IPS-20b (cell line): ENCODE measurements at regions not wholly inside any gene's neighbourhood (a gene's known extent, or its start where the extent isn't known, plus 50 kb on each side); places are given as distances from the start of the nearest gene placed in this dataset.

Experiments
- H3K27ac ChIP-seq: one replicate; pipeline ENCODE4 v1.5.1; 2013; ENCODE audit warnings: low read length
- H3K27me3 ChIP-seq: 2 replicates; pipeline ENCODE4 v1.6.1; 2013; ENCODE audit warnings: mild to moderate bottlenecking, low read length, inconsistent platforms; ENCODE audit not compliant: insufficient read depth
- H3K36me3 ChIP-seq: 2 replicates; pipeline ENCODE4 v1.6.1; 2013; ENCODE audit warnings: low read depth, mild to moderate bottlenecking, inconsistent platforms, low read length, moderate library complexity; ENCODE audit not compliant: insufficient read depth
- H3K4me1 ChIP-seq: 2 replicates; pipeline ENCODE4 v1.6.1; 2013; ENCODE audit warnings: mild to moderate bottlenecking, control low read depth, inconsistent platforms, low read length, moderate library complexity; ENCODE audit not compliant: insufficient read depth
- H3K4me3 ChIP-seq: 2 replicates; pipeline ENCODE4 v1.5.1; 2013; ENCODE audit warnings: mild to moderate bottlenecking, low read length, inconsistent platforms
- H3K9ac ChIP-seq: 2 replicates; pipeline ENCODE4 v1.6.1; 2013; ENCODE audit warnings: low read depth, mild to moderate bottlenecking, inconsistent platforms, low read length, moderate library complexity
- H3K9me3 ChIP-seq: 2 replicates; pipeline ENCODE4 v1.6.1; 2013; ENCODE audit warnings: mild to moderate bottlenecking, low read depth, low read length, inconsistent platforms; ENCODE audit not compliant: insufficient read depth

GRCh38 chr3:181290941-181291340 is 301.4 kb upstream of the DNAJC19 start:
- Histone ChIP-seq H3K36me3 (no peaks in the 10 kb centered on the region), H3K27ac (no peak overlapping the region), H3K9ac (no peak overlapping the region), H3K4me1 (peaks cover 22% of the 10 kb centered on the region), H3K4me3 (no peak overlapping the region), H3K27me3 (no peaks in the 10 kb centered on the region), H3K9me3 (no peaks in the 10 kb centered on the region)

GRCh38 chr3:181289306-181289705 is 299.8 kb upstream of the DNAJC19 start:
- H3K27me3 ChIP-seq = no peaks in the 10 kb centered on the region
- H3K36me3 ChIP-seq = no peaks in the 10 kb centered on the region

GRCh38 chr3:181288145-181288544 is 298.6 kb upstream of the DNAJC19 start:
- Histone ChIP-seq H3K4me3 (no peak overlapping the region), H3K36me3 (no peaks in the 10 kb centered on the region), H3K27me3 (no peaks in the 10 kb centered on the region), H3K4me1 (peaks cover 22% of the 10 kb centered on the region), H3K27ac (no peak overlapping the region), H3K9ac (no peak overlapping the region), H3K9me3 (no peaks in the 10 kb centered on the region)

More at GRCh38 chr3:181289306-181289705, 299.8 kb upstream of the DNAJC19 start:
- no peaks in the 10 kb centered on the region for H3K9me3 ChIP-seq
- H3K4me1 ChIP-seq = peaks cover 22% of the 10 kb centered on the region
- no peak overlapping the region for H3K9ac ChIP-seq
- no peak overlapping the region for H3K27ac ChIP-seq
- H3K4me3 ChIP-seq = no peak overlapping the region

- Histone ChIP-seq H3K9me3 (no peaks in the 10 kb centered on the region), H3K36me3 (no peaks in the 10 kb centered on the region), H3K4me1 (no peaks in the 10 kb centered on the region), H3K4me3 (no peak overlapping the region), H3K27me3 (no peaks in the 10 kb centered on the region), H3K27ac (no peak overlapping the region), H3K9ac (no peak overlapping the region)
These were observed 289.7 kb upstream of the DNAJC19 start for GRCh38 chr3:181279239-181279565.

GRCh38 chr3:181278468-181279238 is 289.1 kb upstream of the DNAJC19 start:
- no peaks in the 10 kb centered on the region for H3K4me1 ChIP-seq
- H3K36me3 ChIP-seq = no peaks in the 10 kb centered on the region
- no peaks in the 10 kb centered on the region for H3K27me3 ChIP-seq
- H3K4me3 ChIP-seq = no peak overlapping the region
- H3K9me3 ChIP-seq = no peaks in the 10 kb centered on the region
- H3K9ac ChIP-seq = no peak overlapping the region
- no peak overlapping the region for H3K27ac ChIP-seq

- Histone ChIP-seq H3K9me3 (no peaks in the 10 kb centered on the region), H3K9ac (no peak overlapping the region), H3K27me3 (no peaks in the 10 kb centered on the region), H3K4me1 (no peaks in the 10 kb centered on the region), H3K36me3 (no peaks in the 10 kb centered on the region), H3K27ac (no peak overlapping the region), H3K4me3 (no peak overlapping the region)
These were observed 286.9 kb upstream of the DNAJC19 start for GRCh38 chr3:181276358-181276896.

GRCh38 chr3:181274025-181274424 is 284.5 kb upstream of the DNAJC19 start:
- no peak overlapping the region for H3K27ac ChIP-seq
- H3K4me1 ChIP-seq = no peaks in the 10 kb centered on the region
- H3K36me3 ChIP-seq = no peaks in the 10 kb centered on the region
- H3K4me3 ChIP-seq = no peak overlapping the region
- H3K27me3 ChIP-seq = no peaks in the 10 kb centered on the region
- H3K9ac ChIP-seq = no peak overlapping the region
- no peaks in the 10 kb centered on the region for H3K9me3 ChIP-seq

- Histone ChIP-seq H3K27ac (no peak overlapping the region), H3K9ac (no peak overlapping the region), H3K9me3 (no peaks in the 10 kb centered on the region), H3K4me1 (no peaks in the 10 kb centered on the region), H3K4me3 (no peak overlapping the region), H3K36me3 (no peaks in the 10 kb centered on the region), H3K27me3 (no peaks in the 10 kb centered on the region)
These were observed 277.8 kb upstream of the DNAJC19 start for GRCh38 chr3:181267312-181267711.

GRCh38 chr3:181265750-181266333 is 276.3 kb upstream of the DNAJC19 start:
- H3K9ac ChIP-seq = no peak overlapping the region

GRCh38 chr3:181264486-181264885 is 274.9 kb upstream of the DNAJC19 start:
- no peak overlapping the region for H3K27ac ChIP-seq
- no peak overlapping the region for H3K9ac ChIP-seq
- H3K9me3 ChIP-seq = no peaks in the 10 kb centered on the region
- H3K36me3 ChIP-seq = no peaks in the 10 kb centered on the region
- no peak overlapping the region for H3K4me3 ChIP-seq
- H3K4me1 ChIP-seq = no peaks in the 10 kb centered on the region
- H3K27me3 ChIP-seq = no peaks in the 10 kb centered on the region

More at GRCh38 chr3:181265750-181266333, 276.3 kb upstream of the DNAJC19 start:
- H3K36me3 ChIP-seq = no peaks in the 10 kb centered on the region
- H3K27me3 ChIP-seq = no peaks in the 10 kb centered on the region
- no peak overlapping the region for H3K4me3 ChIP-seq
- H3K27ac ChIP-seq = no peak overlapping the region
- H3K4me1 ChIP-seq = no peaks in the 10 kb centered on the region
- H3K9me3 ChIP-seq = no peaks in the 10 kb centered on the region

GRCh38 chr3:181253796-181254195 is 264.3 kb upstream of the DNAJC19 start:
- Histone ChIP-seq H3K9ac (no peak overlapping the region), H3K27ac (no peak overlapping the region), H3K4me3 (no peak overlapping the region), H3K9me3 (no peaks in the 10 kb centered on the region), H3K27me3 (no peaks in the 10 kb centered on the region), H3K4me1 (peaks cover 16% of the 10 kb centered on the region), H3K36me3 (no peaks in the 10 kb centered on the region)

GRCh38 chr3:181252631-181253030 is 263.1 kb upstream of the DNAJC19 start:
- no peaks in the 10 kb centered on the region for H3K36me3 ChIP-seq
- H3K4me3 ChIP-seq = no peak overlapping the region
- no peak overlapping the region for H3K27ac ChIP-seq
- H3K9me3 ChIP-seq = no peaks in the 10 kb centered on the region
- H3K4me1 ChIP-seq = peaks cover 16% of the 10 kb centered on the region
- no peak overlapping the region for H3K9ac ChIP-seq
- no peaks in the 10 kb centered on the region for H3K27me3 ChIP-seq
